Fibroblast of peridontal ligament (primary cell): ENCODE measurements at regions not wholly inside any gene's neighbourhood (a gene's known extent, or its start where the extent isn't known, plus 50 kb on each side); places are given as distances from the start of the nearest gene placed in this dataset.

Experiments
- DNase-seq: peaks from one replicate; pipeline ENCODE4 v3.0.0-alpha.2; 2010; ENCODE audit errors: extremely low read depth

GRCh38 chr5:4990017-4990416, 150.1 kb upstream of the ADAMTS16 start:
- no peak for DNase-seq

GRCh38 chr5:4990462-4990861, 149.7 kb upstream of the ADAMTS16 start:
- no peak for DNase-seq

GRCh38 chr5:4991925-4992324, 148.2 kb upstream of the ADAMTS16 start:
- no peak for DNase-seq

DNA sequence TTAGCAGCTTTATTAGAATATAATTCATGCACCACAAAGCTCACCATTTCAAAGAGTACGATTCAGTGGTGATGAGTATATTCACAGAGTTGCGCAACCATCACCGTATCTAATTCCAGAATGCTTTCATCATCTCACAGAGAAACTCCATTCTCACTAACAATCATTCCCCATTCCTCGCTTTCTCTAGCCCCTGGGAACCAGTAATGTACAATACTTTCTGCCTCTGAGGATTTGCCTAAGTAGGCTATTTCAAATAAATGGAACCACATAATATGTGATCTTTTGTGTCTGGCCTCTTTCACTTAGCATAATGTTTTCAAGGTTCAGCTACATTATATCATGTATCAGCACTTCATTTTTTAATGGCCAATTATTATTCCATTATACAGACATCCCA, 145.1 kb upstream of the ADAMTS16 start:
- DNase-seq: no peak

DNA sequence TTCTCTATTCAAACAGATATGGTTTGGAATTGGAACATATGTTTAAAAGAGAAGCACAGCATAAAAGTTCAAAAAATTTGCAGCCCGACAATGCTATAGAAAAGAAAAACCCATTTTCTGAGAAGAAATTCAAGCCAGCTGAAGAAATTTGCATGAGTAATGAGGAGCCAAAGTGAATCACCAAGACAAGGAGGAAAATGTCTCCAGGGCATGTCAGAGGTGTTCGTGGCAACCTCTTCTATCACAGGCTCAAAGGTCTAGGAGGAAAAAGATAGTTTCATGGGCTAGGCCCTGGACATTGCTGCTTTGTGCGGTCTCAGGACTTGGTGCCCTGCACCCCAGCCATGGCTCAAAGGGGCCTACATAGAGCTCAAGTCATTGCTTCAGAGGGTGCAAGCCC, 134.8 kb upstream of the ADAMTS16 start:
- DNase-seq: no peak

DNA sequence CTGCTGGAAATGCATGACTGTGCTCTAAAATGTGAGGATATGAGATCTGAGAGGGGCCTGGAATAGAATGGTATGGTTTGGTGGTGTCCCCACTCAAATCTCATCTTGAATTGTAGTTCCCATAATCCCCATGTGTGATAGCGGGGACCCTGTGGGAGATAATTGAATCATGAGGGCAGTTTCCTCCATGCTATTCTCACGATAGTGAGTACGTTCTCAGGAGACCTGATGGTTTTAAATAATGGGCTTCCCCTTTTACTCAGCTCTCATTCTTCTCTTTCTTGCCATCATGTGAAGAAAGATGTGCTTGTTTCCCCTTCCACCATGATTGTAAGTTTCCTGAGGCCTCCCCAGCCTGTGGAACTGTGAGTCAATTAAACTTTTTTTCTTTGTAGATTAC, 133.6 kb upstream of the ADAMTS16 start:
- DNase-seq: no peak

- no peak for DNase-seq
Observed at GRCh38 chr5:5009240-5009639, 130.9 kb upstream of the ADAMTS16 start.

DNA sequence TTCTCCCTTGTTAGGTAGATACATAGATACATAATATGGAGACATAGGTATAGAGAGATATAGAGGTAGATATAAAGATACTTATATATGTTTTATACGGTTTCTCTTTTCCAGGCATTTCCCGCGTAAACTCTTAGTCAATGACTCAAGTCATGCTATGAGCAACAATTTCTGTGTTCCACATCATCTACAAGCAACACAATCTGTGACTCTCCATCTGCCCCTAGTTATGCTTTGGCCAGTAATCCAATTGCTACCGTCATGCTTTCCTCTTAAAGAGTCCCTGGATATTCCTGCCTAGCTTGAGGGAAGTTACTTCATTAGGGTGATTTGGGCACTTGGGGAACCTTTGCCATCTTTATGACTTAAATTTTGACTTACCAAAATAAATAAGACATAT, 129.0 kb upstream of the ADAMTS16 start:
- no peak for DNase-seq

DNA sequence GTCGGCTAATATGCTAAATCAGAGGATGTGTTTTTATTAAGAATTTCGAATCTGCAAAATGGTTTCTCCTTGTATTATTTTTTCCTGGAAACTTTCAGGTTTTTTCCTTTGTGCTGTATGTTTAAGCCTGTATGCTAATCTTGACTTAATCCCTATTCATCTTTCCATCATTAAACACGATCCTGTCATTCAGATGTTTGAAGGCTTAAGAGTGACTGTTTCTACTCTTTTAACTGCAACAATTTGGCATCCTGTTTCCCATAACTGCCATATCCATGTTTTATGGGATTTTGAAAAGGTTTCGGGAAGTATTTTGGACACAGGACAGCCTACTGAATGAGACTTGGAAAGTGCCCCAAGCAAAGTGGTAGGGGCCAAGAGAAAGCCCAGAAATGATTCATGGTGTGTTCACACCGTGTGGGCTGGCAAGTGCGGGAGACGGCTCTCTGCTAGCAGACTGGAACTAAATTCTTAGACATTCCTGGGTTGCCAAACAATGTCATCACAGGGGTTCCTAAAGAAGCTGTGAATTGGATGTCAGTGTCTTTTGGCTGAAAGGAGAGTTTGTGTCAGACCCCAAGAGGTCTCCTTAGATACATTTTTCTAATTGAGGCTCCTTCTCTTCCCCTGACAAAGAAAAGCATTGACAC, 125.4 kb upstream of the ADAMTS16 start:
- DNase-seq: no peak

DNA sequence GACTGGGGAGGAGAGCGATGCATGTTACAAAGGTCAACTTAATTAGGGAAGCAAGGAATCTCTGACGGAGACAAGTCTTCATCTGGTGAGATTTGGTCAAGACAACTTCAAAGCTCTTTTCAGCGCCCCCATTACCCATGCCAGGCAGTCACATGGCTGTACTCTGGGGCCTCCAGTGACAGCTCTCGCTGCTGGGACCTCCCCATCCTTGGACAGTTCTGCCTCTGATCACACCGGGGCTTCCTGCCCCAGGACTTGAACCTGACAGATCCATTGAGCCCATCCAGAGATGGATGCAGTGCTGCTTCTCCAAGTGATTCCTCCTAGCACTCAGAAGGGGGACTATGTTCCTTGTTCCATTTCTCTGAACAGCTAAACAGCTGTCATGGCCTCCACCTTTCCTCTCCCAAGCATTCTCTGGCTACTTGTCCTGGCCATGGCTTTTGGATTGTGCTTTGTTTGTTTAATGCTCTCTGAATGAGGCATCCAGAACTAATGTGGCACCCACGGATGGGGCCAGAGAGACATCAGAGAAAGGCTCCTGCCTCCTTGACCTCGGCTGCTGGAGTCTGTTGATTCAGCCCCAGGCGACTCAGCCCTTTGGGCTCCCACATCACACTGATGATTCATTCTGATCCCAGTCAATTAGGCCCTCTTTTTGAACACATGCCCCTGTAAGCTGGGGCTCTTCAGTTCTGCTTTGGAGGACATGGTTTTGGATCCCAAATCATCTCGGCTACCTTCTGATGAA, 122.1 kb upstream of the ADAMTS16 start:
- DNase-seq: no peak

DNA sequence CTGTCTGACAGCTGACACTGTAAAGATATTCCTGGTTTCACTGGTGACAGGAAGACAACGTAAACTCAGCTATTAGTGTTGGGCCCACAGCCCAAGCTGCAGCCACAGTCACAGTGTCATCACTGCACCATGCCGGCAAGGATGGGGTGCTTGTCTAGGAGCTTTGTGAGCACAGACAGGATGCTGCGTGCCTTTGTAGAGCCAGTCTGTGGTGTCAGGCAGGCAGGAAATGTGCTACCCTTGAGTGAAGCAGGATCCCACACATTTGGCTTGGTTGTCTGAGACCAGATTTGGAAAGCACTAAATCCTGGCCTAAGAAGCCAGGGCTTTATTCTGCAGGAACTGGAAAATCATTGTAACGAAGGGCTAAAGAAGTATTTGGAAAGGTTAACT, 121.6 kb upstream of the ADAMTS16 start:
- no peak for DNase-seq

- no peak for DNase-seq
Observed at GRCh38 chr5:5021436-5021835, 118.7 kb upstream of the ADAMTS16 start.

- no peak for DNase-seq
Observed at GRCh38 chr5:5025098-5025773, 114.9 kb upstream of the ADAMTS16 start.

- DNase-seq: no peak
Observed at GRCh38 chr5:5025774-5026408, 114.2 kb upstream of the ADAMTS16 start.

- no peak for DNase-seq
Observed at GRCh38 chr5:5026409-5026785, 113.7 kb upstream of the ADAMTS16 start.

DNA sequence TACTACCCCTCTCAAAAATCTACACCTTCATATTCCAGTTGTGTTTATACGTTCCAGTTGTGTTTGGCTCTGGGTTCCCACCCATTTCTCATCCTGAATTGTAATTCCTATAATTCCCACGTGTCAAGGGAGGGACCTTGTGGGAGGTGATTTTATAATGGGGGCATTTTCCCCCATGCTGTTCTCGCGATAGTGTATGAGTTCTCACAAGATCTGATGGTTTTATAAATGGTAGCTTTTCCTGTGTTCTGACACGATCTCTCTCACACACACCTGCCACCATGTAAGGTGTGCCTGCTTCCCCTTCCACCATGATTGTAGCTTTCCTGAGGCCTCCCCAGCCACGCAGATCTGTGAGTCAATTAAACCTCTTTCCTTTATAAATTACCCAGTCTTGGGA, 108.5 kb upstream of the ADAMTS16 start:
- DNase-seq: no peak

GRCh38 chr5:5037674-5038073, 102.5 kb upstream of the ADAMTS16 start:
- no peak for DNase-seq

- no peak for DNase-seq
Observed at GRCh38 chr5:5039918-5040317, 100.2 kb upstream of the ADAMTS16 start.

DNA sequence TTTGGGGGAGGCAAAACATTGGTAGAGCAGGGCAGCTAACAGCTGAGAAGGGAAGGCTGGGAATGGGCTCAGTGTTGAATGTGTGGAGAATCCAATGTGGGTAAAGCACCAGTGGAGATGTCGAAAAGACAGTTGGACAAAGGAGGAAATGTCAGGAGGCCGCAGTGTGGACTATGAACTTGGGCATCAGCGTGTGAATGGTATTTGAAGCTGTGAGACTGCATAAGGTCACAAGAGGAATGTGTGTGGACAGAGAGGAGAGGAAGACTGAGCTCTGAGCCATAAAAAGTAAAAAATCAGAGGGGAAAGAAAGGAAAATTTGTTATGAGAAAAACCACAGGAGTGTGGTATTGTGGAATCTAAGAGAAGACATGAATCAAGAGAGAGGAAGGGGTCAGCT, 99.4 kb upstream of the ADAMTS16 start:
- no peak for DNase-seq

DNA sequence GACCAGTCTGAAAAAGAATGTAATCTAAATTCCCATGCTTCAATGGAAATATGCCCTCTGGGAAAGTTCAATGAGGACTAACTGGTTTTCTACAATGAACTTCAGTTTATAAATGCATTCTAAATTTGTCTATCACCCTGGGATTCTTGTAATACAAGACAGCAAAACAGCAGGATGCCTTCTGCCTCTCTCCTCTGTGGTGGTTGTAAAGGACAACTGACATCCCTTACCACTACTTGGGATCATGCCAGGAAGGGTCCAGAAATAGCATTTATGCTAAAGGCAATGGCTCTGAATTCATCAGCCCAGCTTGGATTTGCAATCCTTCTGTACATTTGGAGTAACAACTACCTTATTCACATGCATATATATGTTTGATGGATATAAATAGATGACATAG, 97.3 kb upstream of the ADAMTS16 start:
- DNase-seq: no peak

DNA sequence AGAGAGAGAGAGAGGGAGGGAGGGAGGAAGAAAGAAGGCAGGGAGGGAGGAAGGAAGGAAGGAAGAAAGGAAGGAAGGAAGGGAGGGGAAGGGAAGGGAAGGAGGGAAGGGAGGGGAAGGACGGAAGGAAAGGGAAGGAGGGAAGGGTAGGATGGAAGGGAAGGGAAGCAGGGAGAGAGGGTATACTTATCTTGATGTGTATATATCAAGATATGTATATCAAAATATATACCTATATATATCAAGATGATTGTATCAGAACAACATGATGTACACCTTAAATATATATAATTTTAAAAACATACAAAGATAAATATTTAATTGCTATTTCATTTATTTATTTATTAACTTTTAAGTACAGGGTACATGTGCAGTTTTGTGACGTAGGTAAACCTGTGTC, 96.8 kb upstream of the ADAMTS16 start:
- DNase-seq: no peak

- DNase-seq: no peak
Observed at GRCh38 chr5:5044247-5044840, 95.8 kb upstream of the ADAMTS16 start.
